ENCODE measurements at regions not wholly inside any gene's neighbourhood (a gene's known extent, or its start where the extent isn't known, plus 50 kb on each side); places are given as distances from the start of the nearest gene placed in this dataset.
"Not testable (repeated sequence)": the region's sequence is repeated elsewhere in the genome, so short reads cannot be mapped to it uniquely, and the experiment has no call there.

DNA sequence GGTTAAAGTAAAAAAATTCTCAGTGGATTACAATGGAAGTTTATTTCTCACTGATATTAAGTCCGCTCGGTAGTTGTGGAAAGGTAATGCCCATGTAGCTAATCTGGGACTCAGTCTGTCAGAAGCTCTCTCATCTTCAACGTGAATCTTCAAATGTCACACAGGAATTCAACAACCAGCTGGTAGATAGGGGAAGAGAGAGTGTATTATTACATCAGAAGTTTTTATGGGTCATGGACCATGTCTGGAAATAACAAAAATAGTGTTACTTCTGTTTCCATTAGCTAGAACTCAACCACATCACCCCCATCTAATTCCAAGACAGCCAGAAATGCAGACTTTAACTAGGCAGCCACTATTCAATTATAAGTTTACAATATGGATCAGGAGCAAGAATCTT lies 506.1 kb upstream of the HTR2C start:
- DNase-seq = no peak

DNA sequence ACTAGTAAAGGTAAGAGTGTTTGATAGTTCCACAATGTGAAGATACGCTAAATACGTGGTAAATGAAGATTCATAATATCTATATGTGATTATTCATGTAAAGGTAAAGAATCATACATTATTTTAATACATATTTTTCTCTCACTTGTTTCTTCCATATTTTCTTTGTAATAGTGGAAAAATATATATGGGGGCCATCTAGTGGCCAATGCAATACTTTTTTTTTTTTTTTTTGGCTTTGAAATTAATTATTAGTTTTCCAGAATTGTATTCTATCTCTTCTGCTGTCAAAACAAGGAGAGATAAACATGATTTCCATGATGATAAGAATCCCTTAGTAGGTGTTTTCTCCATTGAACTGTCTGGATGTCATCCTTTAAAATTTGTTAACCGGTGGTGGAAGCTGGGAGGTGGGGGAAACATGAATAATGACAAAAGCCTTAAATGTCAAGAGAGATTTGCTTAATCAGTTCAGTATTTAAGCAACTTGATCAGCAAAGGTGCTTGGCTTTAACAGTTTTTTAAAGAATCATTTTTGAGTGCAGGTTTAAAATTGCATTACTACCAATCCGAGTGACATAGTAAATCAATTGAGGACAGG lies 508.7 kb upstream of the HTR2C start:
- no peak for DNase-seq

DNA sequence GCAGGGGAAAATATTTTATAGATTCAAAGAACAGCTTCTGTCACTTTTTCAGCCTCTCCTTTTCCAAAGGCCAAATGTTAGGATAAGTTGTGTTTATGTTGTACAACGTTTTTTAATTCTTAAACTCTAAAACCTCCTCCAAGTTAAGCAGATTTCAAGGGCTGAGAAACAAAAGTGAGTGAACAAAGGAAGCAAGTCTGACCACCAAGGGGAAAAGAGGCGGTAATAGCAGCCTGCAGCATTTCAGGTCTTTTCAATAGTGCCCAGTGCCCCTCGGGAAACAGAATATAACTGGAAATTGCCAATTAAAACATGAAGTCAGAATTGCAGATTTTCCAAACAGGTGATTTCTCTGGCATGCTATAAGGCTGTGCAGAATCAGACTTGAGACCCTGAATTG lies 510.0 kb upstream of the HTR2C start:
- DNase-seq = no peak

DNA sequence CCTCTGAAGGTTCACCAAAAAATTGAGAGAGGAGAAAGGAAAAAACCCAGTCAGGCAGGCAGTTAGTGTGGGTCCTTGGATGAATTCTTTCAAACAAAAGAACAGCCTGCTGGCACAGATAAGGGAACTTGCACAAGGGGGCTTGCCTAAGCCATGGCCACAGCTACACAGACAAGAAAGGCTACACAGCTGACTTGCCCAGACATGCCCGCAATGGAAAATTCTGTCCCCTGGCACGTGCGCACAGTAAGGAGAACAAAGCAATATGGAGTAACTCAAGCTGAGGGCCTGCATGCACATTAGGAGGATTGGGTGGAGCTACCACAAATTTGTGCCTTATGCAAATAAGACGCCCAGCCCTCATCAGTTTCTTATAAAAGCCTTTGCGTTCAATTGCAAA lies 512.5 kb upstream of the HTR2C start:
- DNase-seq = no peak

DNA sequence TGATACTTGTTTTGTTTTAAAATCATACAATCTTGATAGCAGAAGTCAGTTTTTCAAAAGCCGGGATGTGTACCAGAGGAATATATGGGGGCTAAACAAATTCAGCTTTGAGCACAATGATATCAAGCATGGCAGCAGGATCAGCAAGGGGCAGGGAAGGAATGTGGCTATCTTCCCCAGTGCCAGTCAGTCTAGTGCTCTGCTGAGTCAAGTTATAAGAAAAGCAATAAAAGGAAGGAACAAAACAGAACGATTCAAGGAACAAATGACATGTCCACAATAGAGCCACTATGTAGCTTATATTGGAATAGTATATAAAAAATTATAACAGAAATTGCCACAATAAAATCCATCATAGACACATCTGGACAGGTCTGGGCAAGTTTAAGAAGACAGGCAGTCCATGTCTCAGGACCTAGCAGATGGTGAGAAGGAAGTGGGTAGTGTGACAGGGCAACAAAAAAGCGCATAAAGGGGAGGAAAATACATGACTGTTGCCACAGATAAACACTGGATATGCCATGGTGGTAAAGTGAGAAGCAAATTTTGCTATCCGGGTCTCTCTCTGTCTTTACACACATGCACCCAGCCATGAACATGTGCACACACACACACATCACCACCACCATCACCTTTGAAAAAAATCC lies 518.2 kb upstream of the HTR2C start:
- DNase-seq = no peak

DNA sequence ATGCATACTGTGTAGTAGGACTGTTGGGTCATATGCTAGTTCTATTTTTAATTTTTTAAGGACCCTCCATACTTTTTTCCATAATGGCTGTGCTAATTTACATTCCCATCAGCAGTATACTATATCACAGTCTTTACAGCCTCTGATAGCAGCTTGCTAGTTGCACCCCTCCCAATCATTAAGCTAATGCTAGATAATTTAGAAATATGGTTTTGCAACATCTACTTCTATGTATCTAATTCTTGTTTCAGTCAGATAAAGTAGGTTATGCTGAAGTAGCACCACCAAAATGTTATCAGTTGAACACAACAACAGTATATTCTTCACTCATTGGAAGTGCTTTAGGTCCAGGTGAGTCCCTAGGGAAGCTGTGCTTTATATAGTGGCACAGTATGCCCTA lies 522.7 kb upstream of the HTR2C start:
- DNase-seq = no peak

DNA sequence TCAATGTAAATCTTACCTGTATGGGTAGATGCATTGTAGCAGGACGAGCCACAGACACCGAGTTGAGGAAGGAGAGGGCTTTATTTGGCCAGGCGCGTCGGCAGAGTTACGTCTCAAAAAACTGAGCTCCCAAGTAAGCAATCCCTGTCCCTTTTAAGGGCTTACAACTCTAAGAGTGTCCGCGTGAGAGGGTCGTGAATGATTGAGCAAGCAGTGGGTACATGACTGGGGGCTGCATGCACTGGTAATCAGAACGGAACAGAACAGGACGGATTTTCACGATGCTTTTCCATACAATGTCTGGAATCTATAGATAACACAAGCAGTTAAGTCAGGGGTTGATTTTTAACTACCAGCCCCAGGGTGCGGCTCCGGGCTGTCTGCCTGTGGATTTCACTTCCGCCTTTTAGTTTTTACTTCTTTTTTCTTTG lies 524.9 kb upstream of the HTR2C start:
- DNase-seq = no peak

DNA sequence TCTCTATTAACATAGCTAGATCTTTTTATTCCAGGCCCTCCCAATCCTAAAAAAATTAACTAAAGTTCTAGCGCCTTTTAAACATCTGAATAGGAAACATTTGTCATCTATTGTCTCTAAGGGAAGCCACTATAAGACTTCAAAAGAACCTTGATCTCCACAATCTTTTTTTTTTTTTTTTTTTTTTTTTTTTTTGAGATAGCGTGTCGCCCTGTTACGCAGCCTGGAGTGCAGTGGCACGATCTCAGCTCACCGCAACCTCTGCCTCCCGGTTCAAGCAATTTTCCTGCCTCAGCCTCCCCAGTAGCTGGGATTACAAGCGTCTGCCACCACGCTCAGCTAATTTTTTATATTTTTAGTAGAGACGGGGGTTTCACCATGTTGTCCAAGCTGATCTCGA lies 526.5 kb upstream of the HTR2C start:
- DNase-seq = not testable (repeated sequence)

DNA sequence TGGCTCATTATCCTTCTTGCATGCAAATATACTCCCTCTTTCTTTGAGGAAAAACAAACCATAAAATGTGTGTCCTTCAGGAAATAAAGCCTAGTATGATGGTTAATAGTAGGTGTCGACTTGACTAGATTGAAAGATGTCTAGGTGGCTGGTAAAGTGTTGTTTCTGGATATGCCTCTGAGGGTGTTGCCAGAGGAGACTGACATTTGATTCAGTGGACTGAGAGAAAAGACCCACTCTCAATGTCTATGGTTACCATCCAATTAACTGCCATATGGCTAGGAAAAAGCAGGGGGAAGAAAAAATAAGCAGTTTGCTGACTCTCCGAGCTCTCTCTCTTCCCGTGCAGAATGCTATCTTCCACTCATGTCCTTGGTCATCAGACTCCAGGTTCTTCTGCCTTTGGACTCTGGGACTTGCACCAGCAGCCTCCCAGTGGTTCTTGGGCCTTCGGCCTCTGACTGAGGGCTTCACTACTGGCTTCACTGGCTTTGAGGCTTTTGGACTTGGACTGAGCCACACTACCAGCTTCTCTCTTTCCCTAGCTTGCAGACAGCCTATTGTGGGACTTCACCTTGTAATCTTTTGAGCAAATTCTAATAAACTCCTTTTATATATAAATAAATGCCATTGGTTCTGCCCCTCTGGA lies 532.1 kb upstream of the HTR2C start:
- no peak for DNase-seq

DNA sequence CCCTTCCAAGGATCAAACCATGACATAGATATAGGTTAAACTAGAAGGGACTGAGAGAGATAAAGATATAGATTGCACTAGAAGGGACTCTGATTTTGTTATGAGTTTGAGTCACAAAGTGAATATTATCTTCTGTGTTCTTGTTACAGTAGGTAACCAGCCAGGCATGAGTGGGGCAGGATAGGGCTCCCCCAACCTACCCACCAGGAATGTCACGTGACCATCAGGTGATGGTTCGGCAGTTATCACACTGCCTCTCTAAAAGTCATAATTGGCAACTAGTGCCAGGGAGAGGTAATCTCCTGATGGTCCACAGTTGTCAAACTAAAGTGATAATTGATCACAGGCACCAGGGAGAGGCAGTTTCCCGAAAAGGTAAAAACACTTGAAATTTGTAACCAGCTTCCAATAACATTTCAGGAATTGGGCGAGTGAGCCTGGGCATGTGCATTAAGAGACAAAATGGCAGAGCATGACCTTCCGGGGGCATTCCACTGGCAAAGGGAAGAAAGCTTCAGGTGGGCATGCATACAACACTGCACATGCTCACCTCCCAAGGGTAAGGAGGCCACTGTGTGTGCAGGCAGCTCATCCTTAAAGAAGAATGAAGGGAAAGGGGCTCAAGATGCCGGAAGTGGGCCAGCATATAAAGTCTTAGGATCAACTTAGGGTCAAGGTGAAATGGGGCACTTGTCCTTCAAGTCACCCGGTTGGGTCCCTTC lies 533.6 kb upstream of the HTR2C start:
- DNase-seq = no peak

DNA sequence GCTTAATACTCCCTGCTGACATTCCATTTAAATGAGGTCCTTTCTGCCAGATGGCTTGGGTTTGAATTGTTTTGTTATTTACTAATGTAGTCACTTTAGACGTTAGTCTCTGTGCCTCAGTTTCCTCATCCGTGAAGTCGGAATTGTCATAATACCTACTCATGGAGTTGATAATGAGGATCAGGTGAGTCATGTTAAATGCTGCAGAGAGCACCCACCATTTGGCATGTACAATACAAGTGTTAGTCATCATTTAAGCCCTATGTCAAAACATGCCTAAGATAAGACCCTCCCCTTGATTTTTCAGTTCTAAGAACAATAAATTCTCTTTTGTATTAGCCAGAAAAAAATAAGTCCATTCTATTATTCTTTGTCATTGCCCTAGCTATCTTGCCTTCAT lies 534.8 kb upstream of the HTR2C start:
- DNase-seq = no peak

DNA sequence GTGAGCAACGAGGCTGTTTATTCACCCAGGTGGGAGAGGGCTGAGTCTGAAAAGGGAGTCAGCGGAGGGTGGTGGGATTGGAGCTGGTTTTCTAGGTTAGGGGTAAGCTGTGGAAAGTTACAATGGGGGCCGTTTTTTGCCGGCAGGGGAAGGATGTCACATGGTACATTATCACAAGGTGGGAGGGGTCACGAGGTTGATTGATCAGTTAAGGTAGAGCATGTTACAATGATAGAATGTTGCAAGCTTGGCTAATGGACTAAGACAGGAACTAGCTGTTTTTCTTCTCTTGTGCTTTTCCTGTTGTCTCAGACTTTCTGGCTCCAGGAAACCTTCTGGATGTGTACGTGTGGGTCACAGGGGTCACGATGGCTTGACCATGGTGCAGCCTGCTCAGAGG lies 536.3 kb upstream of the HTR2C start:
- no peak for DNase-seq

DNA sequence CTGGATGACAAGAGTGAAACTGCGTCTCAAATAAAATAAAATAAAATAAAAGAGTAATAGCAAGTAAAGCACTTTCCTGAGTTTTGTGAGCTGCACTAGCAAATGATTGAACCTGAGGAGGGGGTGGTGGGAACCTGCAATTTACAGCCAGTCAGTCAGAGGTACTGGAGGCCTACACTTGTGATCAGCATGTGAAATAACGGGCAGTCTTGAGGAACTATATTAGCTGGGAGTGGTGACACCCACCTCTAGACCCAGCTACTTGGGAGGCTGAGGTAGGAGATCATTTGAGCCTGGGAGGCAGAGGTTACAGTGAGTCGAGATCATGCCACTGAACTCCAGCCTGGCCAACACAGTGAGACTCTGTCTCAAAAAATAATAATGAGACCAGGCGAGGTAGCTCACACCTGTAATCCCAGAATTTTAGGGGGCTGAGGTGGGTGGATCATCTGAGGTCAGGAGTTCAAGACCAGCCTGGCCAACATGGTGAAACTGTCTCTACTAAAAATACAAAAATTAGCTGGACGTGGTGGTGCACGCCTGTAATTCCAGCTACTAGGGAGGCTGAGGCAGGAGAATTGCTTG lies 537.1 kb upstream of the HTR2C start:
- DNase-seq = no peak

DNA sequence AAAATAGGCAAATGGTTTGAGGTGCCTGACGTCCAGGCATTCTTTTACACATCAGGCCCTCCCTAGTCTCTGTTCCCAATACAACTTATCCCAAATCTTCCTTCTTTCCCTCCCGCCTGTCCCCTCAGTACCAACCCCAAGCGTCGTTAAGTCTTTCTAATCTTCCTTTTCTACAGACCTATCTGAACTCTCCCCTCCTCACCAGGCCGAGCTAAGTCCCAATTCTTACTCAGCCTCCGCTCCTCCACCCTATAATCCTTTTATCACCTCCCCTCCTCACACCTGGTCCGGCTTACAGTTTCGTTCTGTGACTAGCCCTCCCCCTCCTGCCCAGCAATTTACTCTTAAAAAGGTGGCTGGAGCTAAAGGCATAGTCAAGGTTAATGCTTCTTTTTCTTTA lies 542.4 kb upstream of the HTR2C start:
- DNase-seq = not testable (repeated sequence)

DNA sequence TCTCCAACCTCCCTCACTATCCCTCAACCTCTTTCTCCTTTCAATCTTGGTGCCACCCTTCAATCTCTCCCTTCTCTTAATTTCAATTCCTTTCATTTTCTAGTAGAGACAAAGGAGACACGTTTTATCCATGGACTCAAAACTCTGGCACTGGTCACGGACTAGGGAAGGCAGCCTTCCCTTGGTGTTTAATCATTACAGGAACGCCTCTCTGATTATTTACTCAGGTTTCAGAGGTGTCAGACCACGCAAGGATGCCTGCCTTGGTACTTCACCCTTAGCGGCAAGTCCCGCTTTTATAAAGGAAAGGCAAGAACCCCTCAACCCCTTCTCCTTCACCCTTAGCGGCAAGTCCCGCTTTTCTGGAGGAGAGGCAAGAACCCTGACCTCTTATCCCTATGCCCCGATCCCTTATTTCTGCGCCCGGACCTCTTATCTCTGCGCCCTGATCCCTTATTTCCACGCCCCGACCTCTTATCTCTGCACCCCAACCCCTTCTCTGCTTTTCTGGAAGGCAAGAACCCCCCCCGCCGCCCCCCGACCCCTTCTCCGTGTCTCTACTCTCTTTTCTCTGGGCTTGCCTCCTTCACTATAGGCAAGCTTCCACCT lies 543.1 kb upstream of the HTR2C start:
- not testable (repeated sequence) for DNase-seq

DNA sequence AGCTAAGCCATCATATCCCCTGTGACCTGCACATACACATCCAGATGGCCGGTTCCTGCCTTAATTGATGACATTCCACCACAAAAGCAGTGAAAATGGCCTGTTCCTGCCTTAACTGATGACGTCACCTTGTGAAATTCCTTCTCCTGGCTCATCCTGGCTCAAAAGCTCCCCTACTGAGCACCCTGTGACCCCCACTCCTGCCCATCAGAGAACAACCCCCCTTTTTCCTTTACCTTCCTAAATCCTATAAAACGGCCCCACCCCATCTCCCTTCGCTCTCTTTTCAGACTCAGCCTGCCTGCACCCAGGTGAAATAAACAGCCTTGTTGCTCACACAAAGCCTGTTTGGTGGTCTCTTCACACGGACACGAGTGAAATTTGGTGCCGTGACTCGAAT lies 543.8 kb upstream of the HTR2C start:
- DNase-seq = not testable (repeated sequence)

DNA sequence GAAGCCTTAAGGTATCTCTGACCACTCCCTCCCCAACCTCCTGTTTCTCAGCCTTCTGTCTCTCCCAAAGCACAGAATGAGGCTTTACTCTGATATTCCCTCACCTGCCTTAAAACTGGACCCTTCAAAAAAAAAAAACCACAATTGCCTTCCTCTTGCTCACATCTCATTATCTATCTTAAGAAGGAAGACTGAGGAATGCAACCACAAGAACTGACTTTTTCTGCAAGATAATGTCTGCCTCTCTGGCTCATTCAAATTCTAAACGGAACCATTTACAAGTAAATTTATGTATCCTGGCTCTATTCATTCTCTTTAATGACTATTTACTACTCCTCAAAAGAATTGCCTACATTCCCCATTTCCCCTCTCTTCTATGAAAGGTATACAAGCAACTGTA lies 545.5 kb upstream of the HTR2C start:
- no peak for DNase-seq

DNA sequence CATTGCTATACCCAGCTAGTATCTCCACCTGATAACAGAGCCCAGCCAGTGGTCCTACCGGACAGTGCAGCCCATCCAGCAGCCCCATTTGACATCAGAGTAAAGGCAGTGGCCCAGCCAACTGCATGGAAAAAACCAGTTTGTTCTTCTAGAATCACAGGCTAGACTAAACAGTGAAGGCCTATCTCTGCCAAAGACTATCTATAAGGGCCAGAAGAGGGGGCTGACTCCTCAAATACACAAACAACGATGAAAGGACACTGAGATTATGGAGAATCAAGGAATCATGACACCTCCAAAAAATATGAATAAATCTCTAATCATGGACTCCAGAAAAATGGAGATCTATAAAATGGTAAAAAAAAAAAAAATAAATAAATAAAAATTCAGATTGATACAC lies 546.4 kb upstream of the HTR2C start:
- DNase-seq = no peak

DNA sequence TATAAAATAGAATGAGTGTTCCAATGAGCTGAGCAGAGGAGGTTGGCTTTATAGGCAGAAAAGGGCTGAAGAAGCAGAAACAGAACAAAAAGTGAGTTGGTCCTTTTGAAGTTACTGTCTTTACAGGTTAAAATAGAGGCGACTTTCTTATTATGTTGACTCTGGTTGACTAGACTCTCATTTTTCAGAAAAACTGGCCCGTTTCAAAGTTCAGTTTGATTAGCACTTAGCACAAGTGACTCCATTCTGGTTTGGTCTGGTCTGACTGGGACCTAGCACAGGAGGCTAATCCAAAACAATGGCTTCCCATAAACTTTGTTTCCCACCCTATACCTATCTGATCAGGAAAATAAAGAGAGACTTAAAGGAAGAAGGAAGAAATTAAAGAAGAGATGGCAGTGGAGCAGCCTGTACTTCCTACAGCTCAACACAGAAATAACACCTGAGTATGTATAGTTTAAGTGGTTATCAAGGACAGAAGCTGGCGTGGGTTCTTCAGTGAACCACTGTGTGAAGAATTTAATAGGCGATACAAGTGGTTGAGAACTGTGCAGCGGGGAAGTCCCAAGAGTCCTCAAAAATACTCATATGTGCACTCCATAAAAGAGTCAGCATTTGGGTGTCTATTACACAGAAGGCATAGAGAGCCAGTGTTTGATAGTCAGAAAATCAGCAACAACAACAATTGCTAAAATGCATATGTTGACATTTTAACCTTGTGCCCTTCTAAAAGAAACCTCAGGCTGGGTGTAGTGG lies 554.8 kb upstream of the HTR2C start:
- DNase-seq = no peak

DNA sequence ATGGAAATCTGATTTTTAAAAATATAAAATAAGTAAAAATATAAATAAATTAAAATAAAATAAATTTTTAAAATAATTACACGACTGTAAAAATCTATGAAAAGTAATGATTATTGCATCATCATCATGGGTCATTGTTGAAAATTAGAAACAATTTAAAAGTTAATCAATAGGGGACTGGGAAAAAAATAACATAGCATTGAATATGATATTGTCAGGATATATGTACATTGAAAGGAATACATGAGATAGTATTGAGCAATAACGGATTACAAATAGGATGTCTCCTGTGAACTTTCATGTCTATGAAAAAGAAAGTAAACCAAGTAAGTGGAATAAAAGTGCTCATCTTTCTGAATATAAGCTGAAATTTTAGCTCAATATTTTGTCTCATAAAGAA lies 566.8 kb upstream of the HTR2C start:
- no peak for DNase-seq

DNA sequence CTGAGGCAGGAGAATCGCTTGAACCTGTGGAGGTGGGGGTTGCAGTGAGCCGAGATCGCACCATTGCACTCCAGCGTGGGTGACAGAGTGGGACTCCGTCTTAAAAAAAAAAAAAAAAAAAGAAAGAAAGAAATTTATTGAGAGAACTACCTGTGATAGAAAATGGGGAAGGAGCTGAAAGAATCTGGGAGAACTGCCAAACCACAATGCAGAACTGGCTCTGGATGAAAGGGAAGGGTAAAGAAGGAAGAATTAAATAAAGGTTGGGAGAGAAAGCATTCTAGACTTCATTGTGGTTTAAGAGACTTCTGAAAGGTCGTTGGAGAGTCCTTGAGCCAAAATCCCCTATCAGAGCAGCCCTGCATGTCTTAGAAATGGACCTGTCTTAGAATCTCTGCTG lies 567.9 kb upstream of the HTR2C start:
- no peak for DNase-seq

DNA sequence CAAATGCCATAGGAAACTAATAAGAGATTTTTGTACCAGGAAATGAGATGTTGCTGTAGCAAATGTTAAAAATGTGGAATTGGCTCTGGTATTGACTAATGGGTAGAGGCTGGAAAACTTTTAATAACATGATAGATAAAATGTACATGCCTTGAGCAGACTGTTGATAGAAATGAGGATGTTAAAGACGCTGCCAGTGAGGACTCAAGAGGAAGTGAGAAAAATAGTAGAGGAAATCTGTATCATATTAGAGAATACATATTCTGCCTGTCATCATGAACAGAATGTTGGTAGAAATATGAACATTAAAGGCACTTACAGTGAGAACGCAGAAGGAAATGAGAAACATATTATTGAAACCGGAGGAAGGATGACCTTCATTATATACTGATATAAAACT lies 577.2 kb upstream of the HTR2C start:
- no peak for DNase-seq

All from NCI-H446 (cell line).